ENCODE measurements at regions not wholly inside any gene's neighbourhood (a gene's known extent, or its start where the extent isn't known, plus 50 kb on each side); places are given as distances from the start of the nearest gene placed in this dataset.

DNA sequence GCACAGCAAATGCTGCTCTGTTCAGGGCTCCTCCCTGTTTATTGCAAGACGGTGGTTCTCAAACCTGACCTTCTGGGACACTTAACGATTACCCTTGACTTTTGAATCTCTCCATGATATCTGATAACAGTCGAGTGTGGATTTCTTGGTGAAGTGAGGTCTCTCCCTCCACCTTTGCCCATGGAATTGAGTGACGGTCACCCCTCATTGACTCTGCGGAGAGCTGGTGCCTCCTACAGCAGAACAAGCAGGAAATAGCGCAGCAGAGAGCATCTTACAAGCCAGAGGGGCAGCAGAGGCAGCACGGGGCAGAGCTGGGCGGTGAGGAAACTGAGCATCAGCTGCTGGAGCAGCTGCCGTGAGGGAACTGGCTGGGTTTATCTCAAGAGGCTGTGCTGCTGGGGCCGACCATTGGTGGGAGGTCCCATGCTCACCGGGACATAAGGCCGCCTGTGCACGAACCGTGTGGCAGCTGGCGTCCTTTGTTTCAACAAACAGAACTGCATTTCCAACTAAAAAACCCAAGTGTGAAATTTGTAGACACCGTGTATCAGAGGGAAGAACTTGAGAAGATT, 189.8 kb downstream of the MTRR start:
- no peaks in the 10 kb centered on the region for H3K36me3 ChIP-seq (ENCODE audit: control insufficient read depth, insufficient read depth, low read length)
- H3K9ac ChIP-seq (ENCODE audit: low read length) = no peak overlapping the region
- H3K27ac ChIP-seq (ENCODE audit: low read depth, low read length) = no peak overlapping the region
- H3K27me3 ChIP-seq (ENCODE audit: control insufficient read depth, insufficient read depth, low read length) = no peaks in the 10 kb centered on the region
- H3K4me1 ChIP-seq (ENCODE audit: control insufficient read depth, insufficient read depth, low read length) = no peaks in the 10 kb centered on the region
- H3K4me3 ChIP-seq (ENCODE audit: low read length) = no peak overlapping the region

DNA sequence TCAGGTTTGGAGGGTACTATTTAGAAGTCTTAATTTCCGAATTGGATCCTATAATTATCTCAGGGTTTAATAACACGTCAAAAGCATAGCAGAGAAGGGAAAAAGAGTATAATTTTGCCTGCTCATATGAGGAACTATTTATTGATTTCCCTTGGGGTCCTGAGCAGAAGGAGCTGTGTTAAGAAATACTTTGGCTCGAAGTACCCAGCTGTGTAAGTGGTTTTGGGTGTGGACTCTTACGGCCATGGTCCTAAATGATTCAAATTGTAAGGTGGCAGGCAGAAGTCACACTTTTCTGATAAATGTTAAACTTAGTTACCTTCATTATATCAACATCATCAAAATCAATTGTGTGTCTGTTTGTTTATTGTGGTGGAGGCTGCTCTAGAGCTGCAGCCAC, 190.4 kb downstream of the MTRR start:
- no peak overlapping the region for H3K9ac ChIP-seq (ENCODE audit: low read length)
- H3K36me3 ChIP-seq (ENCODE audit: control insufficient read depth, insufficient read depth, low read length) = no peaks in the 10 kb centered on the region

DNA sequence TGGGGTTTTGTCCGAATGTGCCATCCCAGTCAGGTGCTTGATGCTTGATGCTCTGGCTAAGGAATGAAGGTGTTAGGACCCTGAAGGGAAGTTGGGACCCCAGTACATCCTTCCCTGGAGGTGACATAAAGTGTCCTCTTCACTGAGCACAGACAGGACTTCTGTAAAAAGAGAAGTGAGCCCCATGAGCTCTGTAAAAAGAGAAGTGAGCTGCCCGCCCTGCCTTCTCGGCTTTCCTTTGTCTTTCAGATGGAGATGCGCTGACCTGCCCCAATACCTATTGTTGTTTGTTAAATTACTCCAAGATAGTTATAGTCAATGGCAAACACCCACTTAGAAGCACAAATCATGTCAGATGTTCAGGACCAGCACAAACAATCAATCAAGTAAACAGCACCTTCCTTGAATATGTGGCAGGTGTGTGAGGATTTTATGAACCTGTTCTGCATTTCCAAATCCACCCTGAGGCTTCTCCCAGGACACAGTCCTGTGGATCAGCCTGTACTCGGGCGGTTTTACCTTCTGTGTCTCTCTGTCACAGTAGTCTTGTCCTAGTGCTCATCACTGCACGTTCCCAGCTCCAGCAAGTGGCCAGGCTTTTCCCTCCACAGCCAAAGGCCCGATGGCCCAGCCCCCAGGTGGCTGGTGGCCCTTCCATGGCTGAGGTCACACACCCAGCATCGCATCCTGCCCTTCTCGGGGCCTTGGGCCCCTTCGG, 191.4 kb downstream of the MTRR start:
- no peaks in the 10 kb centered on the region for H3K27me3 ChIP-seq (ENCODE audit: control insufficient read depth, insufficient read depth, low read length)
- no peak overlapping the region for H3K27ac ChIP-seq (ENCODE audit: low read depth, low read length)
- no peak overlapping the region for H3K9ac ChIP-seq (ENCODE audit: low read length)
- H3K4me3 ChIP-seq (ENCODE audit: low read length) = no peak overlapping the region
- no peaks in the 10 kb centered on the region for H3K4me1 ChIP-seq (ENCODE audit: control insufficient read depth, insufficient read depth, low read length)
- H3K36me3 ChIP-seq (ENCODE audit: control insufficient read depth, insufficient read depth, low read length) = no peaks in the 10 kb centered on the region

More for the DNA sequence above, 190.4 kb downstream of the MTRR start:
- Histone ChIP-seq H3K27me3 (ENCODE audit: control insufficient read depth, insufficient read depth, low read length) (no peaks in the 10 kb centered on the region), H3K27ac (ENCODE audit: low read depth, low read length) (no peak overlapping the region), H3K4me1 (ENCODE audit: control insufficient read depth, insufficient read depth, low read length) (no peaks in the 10 kb centered on the region), H3K4me3 (ENCODE audit: low read length) (no peak overlapping the region)

- Histone ChIP-seq H3K9ac (ENCODE audit: low read length) (no peak overlapping the region), H3K4me3 (ENCODE audit: low read length) (no peak overlapping the region), H3K27ac (ENCODE audit: low read depth, low read length) (no peak overlapping the region), H3K4me1 (ENCODE audit: control insufficient read depth, insufficient read depth, low read length) (no peaks in the 10 kb centered on the region), H3K27me3 (ENCODE audit: control insufficient read depth, insufficient read depth, low read length) (no peaks in the 10 kb centered on the region), H3K36me3 (ENCODE audit: control insufficient read depth, insufficient read depth, low read length) (no peaks in the 10 kb centered on the region)
Observed at GRCh38 chr5:8060953-8061429, 192.0 kb downstream of the MTRR start.

DNA sequence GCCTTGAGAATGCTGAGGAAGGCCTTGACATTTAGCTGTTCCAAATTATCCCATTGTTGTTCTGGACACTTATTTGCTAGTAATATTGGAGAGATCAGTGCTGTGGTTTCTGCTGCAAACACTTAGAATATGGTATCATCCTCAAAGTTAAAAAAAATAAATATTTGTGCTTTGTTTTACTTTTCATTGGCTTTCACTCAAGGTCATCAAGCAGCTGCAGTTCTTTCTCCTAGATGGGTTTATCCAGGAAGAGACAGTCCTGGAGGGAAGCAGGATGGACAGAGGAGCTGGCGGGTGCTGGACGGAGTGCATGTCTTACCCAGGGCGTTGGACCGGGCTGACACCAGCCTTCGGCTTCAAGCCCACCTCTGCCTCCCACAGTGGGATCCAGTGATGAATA, 193.6 kb downstream of the MTRR start:
- Histone ChIP-seq H3K36me3 (ENCODE audit: control insufficient read depth, insufficient read depth, low read length) (no peaks in the 10 kb centered on the region), H3K27ac (ENCODE audit: low read depth, low read length) (no peak overlapping the region), H3K9ac (ENCODE audit: low read length) (no peak overlapping the region), H3K27me3 (ENCODE audit: control insufficient read depth, insufficient read depth, low read length) (no peaks in the 10 kb centered on the region), H3K4me3 (ENCODE audit: low read length) (no peak overlapping the region), H3K4me1 (ENCODE audit: control insufficient read depth, insufficient read depth, low read length) (no peaks in the 10 kb centered on the region)

- no peak overlapping the region for H3K9ac ChIP-seq (ENCODE audit: low read length)
- no peak overlapping the region for H3K4me3 ChIP-seq (ENCODE audit: low read length)
- no peaks in the 10 kb centered on the region for H3K27me3 ChIP-seq (ENCODE audit: control insufficient read depth, insufficient read depth, low read length)
- no peaks in the 10 kb centered on the region for H3K4me1 ChIP-seq (ENCODE audit: control insufficient read depth, insufficient read depth, low read length)
- no peak overlapping the region for H3K27ac ChIP-seq (ENCODE audit: low read depth, low read length)
- H3K36me3 ChIP-seq (ENCODE audit: control insufficient read depth, insufficient read depth, low read length) = no peaks in the 10 kb centered on the region
Observed at GRCh38 chr5:8068078-8068477, 199.1 kb downstream of the MTRR start.

DNA sequence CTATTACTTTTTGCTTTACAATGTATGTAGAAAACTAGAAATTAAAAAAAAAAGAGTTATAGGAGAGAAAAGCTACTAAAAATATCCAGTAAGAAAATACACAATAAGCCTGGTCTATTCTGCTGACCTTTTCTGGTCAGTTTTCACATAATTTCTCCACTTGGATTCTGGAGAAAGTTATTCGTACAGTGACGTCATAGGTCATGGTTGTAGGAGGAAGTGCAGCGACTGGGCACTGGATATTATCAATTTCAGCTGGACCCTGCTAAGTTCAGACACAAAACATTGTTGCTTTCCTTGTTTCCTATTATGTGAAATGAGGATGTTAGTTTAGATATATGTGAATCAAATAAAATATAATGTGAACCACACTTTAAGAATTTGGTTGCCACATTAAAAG, 201.2 kb downstream of the MTRR start:
- no peak overlapping the region for H3K27ac ChIP-seq (ENCODE audit: low read depth, low read length)
- H3K9ac ChIP-seq (ENCODE audit: low read length) = no peak overlapping the region

DNA sequence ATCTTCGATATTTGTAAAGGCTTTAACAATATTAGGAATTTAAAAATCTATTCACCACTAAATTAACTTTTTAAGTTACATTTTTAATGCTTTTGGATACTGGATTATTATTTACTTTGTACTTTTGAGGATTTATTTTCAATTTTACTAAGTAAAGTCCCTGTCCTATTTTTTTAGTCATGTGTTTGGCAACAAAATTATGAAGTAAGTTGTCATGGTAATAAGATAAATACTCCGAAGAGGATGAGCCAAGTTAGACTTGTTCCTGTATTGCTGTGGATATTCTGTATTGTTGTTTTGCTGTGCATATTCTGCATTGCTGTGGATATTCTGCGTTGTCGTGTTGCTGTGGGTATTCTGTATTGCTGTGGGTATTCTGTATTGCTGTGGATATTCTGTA, 210.1 kb downstream of the MTRR start:
- H3K36me3 ChIP-seq (ENCODE audit: control insufficient read depth, insufficient read depth, low read length) = no peaks in the 10 kb centered on the region
- H3K9ac ChIP-seq (ENCODE audit: low read length) = no peak overlapping the region
- H3K4me3 ChIP-seq (ENCODE audit: low read length) = no peak overlapping the region

More for the DNA sequence above, 201.2 kb downstream of the MTRR start:
- H3K4me3 ChIP-seq (ENCODE audit: low read length) = no peak overlapping the region
- no peaks in the 10 kb centered on the region for H3K4me1 ChIP-seq (ENCODE audit: control insufficient read depth, insufficient read depth, low read length)
- no peaks in the 10 kb centered on the region for H3K27me3 ChIP-seq (ENCODE audit: control insufficient read depth, insufficient read depth, low read length)
- H3K36me3 ChIP-seq (ENCODE audit: control insufficient read depth, insufficient read depth, low read length) = no peaks in the 10 kb centered on the region

GRCh38 chr5:8081179-8081578, 212.2 kb downstream of the MTRR start:
- H3K4me1 ChIP-seq (ENCODE audit: control insufficient read depth, insufficient read depth, low read length) = no peaks in the 10 kb centered on the region
- no peak overlapping the region for H3K4me3 ChIP-seq (ENCODE audit: low read length)
- no peaks in the 10 kb centered on the region for H3K36me3 ChIP-seq (ENCODE audit: control insufficient read depth, insufficient read depth, low read length)
- H3K27ac ChIP-seq (ENCODE audit: low read depth, low read length) = no peak overlapping the region
- no peaks in the 10 kb centered on the region for H3K27me3 ChIP-seq (ENCODE audit: control insufficient read depth, insufficient read depth, low read length)
- H3K9ac ChIP-seq (ENCODE audit: low read length) = no peak overlapping the region

More for the DNA sequence above, 210.1 kb downstream of the MTRR start:
- Histone ChIP-seq H3K4me1 (ENCODE audit: control insufficient read depth, insufficient read depth, low read length) (no peaks in the 10 kb centered on the region), H3K27ac (ENCODE audit: low read depth, low read length) (no peak overlapping the region), H3K27me3 (ENCODE audit: control insufficient read depth, insufficient read depth, low read length) (no peaks in the 10 kb centered on the region)

DNA sequence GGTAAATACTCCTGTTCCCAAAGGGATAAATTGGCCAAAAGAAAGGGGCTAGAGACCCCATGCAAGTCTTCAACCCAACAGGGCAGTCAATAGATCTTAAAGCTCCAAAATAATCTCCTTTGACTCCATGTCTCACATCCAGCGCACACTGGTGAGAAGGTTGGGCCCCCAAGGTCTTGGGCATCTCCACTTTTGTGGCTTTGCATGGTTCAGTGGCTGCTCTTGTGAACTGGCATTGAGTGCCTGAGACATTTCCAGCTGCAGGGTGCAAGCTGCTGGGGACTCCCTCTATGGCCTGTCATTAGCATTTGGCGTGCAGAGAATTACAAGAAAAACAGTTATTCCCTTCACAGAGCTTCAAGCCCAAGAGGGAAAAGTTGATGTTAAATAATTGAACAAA, 224.7 kb downstream of the MTRR start:
- no peaks in the 10 kb centered on the region for H3K27me3 ChIP-seq (ENCODE audit: control insufficient read depth, insufficient read depth, low read length)
- no peak overlapping the region for H3K27ac ChIP-seq (ENCODE audit: low read depth, low read length)
- H3K9ac ChIP-seq (ENCODE audit: low read length) = no peak overlapping the region
- no peaks in the 10 kb centered on the region for H3K4me1 ChIP-seq (ENCODE audit: control insufficient read depth, insufficient read depth, low read length)
- no peak overlapping the region for H3K4me3 ChIP-seq (ENCODE audit: low read length)
- H3K36me3 ChIP-seq (ENCODE audit: control insufficient read depth, insufficient read depth, low read length) = no peaks in the 10 kb centered on the region

- no peak overlapping the region for H3K27ac ChIP-seq (ENCODE audit: low read depth, low read length)
- H3K27me3 ChIP-seq (ENCODE audit: control insufficient read depth, insufficient read depth, low read length) = no peaks in the 10 kb centered on the region
- H3K36me3 ChIP-seq (ENCODE audit: control insufficient read depth, insufficient read depth, low read length) = no peaks in the 10 kb centered on the region
- no peaks in the 10 kb centered on the region for H3K4me1 ChIP-seq (ENCODE audit: control insufficient read depth, insufficient read depth, low read length)
- H3K4me3 ChIP-seq (ENCODE audit: low read length) = no peak overlapping the region
- no peak overlapping the region for H3K9ac ChIP-seq (ENCODE audit: low read length)
Observed at GRCh38 chr5:8094304-8094703, 225.4 kb downstream of the MTRR start.

DNA sequence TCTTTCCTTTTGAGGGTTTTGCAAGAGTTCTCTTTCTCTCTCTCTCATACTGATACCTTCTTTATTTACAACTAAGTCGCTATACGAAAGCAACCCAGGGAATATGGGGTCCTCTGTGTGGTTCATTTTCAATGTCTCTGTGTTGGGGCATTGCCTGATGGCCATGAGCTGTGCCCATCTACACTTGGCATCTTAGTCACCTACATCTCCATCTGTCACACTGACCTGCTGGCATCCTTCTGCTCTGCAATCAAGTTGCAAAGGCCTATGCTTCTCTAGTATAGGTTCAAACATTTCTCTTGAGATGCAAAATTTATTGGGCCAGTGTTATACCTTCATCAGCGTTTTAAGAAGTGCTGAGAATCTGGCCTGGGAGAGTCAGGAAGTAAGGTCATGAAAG, 228.2 kb downstream of the MTRR start:
- no peaks in the 10 kb centered on the region for H3K4me1 ChIP-seq (ENCODE audit: control insufficient read depth, insufficient read depth, low read length)
- H3K27me3 ChIP-seq (ENCODE audit: control insufficient read depth, insufficient read depth, low read length) = no peaks in the 10 kb centered on the region
- H3K36me3 ChIP-seq (ENCODE audit: control insufficient read depth, insufficient read depth, low read length) = no peaks in the 10 kb centered on the region
- H3K27ac ChIP-seq (ENCODE audit: low read depth, low read length) = no peak overlapping the region
- H3K9ac ChIP-seq (ENCODE audit: low read length) = no peak overlapping the region
- H3K4me3 ChIP-seq (ENCODE audit: low read length) = no peak overlapping the region

- no peaks in the 10 kb centered on the region for H3K4me1 ChIP-seq (ENCODE audit: control insufficient read depth, insufficient read depth, low read length)
- H3K4me3 ChIP-seq (ENCODE audit: low read length) = no peak overlapping the region
- no peaks in the 10 kb centered on the region for H3K36me3 ChIP-seq (ENCODE audit: control insufficient read depth, insufficient read depth, low read length)
- no peak overlapping the region for H3K27ac ChIP-seq (ENCODE audit: low read depth, low read length)
- no peak overlapping the region for H3K9ac ChIP-seq (ENCODE audit: low read length)
- no peaks in the 10 kb centered on the region for H3K27me3 ChIP-seq (ENCODE audit: control insufficient read depth, insufficient read depth, low read length)
Observed at GRCh38 chr5:8098081-8098480, 229.1 kb downstream of the MTRR start.
